Central memory CD8-positive, alpha-beta T cell (primary cell): ENCODE measurements at regions not wholly inside any gene's neighbourhood (a gene's known extent, or its start where the extent isn't known, plus 50 kb on each side); places are given as distances from the start of the nearest gene placed in this dataset.
"Not testable (repeated sequence)": the region's sequence is repeated elsewhere in the genome, so short reads cannot be mapped to it uniquely, and the experiment has no call there.

Experiments used
- ATAC-seq: fragments of 150-1000 bp; cut with Tn5 transposase; replicated peaks from 2 replicates; pipeline ENCODE4 v1.10.0; 2022; ENCODE audit warnings: mild to moderate bottlenecking, moderate FRiP score, moderate number of reproducible peaks; ENCODE audit not compliant: poor library complexity, severe bottlenecking; ENCODE audit errors: extremely low read depth
- DNase-seq, 2 donors: peaks; one replicate each; pipeline ENCODE4 v3.0.0; 2021; ENCODE audit warnings: low spot score in 2 of 2
- H3K27ac Mint-ChIP-seq: one replicate; pipeline ENCODE4 v1.8.0; 2022; ENCODE audit warnings: low read depth, mild to moderate bottlenecking, moderate library complexity, mixed read lengths
- H3K27me3 Mint-ChIP-seq: one replicate; pipeline ENCODE4 v1.8.0; 2022; ENCODE audit warnings: mixed read lengths
- H3K36me3 Mint-ChIP-seq: one replicate; pipeline ENCODE4 v1.8.0; 2022; ENCODE audit warnings: mild to moderate bottlenecking, moderate library complexity, mixed read lengths; ENCODE audit not compliant: insufficient read depth
- H3K4me1 Mint-ChIP-seq: one replicate; pipeline ENCODE4 v1.8.0; 2022; ENCODE audit warnings: mixed read lengths
- H3K4me3 Mint-ChIP-seq: one replicate; pipeline ENCODE4 v1.8.0; 2022; ENCODE audit warnings: mild to moderate bottlenecking, moderate library complexity, mixed read lengths
- H3K9me3 Mint-ChIP-seq: one replicate; pipeline ENCODE4 v1.8.0; 2022; ENCODE audit warnings: mixed read lengths

DNA sequence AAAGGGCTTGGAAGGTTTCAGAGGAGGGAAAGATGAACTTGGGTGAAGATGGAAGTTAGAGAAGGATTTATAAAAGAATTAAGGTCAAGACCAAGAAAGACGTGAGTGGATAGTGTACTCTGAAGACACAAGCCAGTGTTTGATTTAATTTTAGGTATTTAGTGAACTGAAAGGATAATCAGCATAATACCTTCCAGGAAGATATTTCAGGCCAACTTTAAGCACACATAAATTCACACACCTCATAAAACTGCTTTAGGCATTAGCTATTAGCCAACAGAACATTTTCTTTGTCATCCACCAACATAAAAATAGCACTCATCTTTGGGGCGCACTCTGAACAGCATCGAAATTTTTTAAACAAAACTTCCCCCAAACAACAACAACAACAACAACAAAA is 71.7 kb upstream of the CSNK1A1L start:
- H3K9me3 Mint-ChIP-seq: peaks cover 5% of the 10 kb centered on the region
- ATAC-seq: no peak
- no peaks in the 10 kb centered on the region for H3K27me3 Mint-ChIP-seq
- DNase-seq: no peak
- no peaks in the 10 kb centered on the region for H3K4me1 Mint-ChIP-seq
- H3K27ac Mint-ChIP-seq: no peak overlapping the region
- H3K36me3 Mint-ChIP-seq: peaks cover 1% of the 10 kb centered on the region
- no peak overlapping the region for H3K4me3 Mint-ChIP-seq

DNA sequence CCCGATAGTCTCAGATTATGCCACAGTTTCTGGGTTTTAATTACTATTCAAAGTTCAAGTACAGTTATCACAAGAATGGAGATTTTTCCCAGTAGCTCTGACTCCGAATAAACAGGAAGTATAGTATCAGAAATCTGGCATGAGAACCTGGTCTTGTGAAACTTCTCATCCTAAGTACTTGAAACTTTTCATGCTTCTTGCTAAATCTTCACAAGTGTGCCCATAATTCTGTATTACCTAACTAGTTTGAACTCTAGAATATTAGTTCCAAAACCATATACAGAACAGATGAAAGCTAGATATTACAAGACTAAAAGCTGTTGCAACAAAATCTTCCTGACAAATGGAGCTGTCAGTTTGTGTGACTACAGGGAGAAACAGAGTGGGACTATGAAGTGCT is 70.5 kb upstream of the CSNK1A1L start:
- H3K36me3 Mint-ChIP-seq: peaks cover 1% of the 10 kb centered on the region
- DNase-seq (no peak), ATAC-seq (no peak)
- H3K27me3 Mint-ChIP-seq: no peaks in the 10 kb centered on the region
- H3K4me1 Mint-ChIP-seq: no peaks in the 10 kb centered on the region
- peaks cover 5% of the 10 kb centered on the region for H3K9me3 Mint-ChIP-seq
- no peak overlapping the region for H3K27ac Mint-ChIP-seq
- H3K4me3 Mint-ChIP-seq: no peak overlapping the region

DNA sequence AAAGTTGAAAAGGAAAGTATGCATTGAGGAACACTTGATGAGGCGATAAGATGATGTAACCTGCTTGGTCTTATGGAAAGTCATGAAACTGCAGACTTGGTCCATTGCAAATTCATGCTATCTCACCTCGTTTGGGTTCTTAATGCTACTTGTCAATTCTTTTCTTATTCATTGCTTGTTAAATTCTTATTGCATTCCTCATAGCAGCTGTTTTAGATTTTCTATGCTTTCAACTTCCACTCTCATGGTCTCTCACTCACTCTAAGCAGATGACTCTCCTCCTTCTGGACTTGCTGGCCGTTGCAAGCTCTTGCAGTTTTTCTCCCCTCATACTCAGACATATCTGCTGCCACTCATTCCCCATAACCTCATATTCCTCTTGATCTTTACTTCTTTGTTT is 67.8 kb upstream of the CSNK1A1L start:
- H3K4me3 Mint-ChIP-seq: no peak overlapping the region
- no peaks in the 10 kb centered on the region for H3K27me3 Mint-ChIP-seq
- ATAC-seq (no peak), DNase-seq (no peak)
- no peaks in the 10 kb centered on the region for H3K36me3 Mint-ChIP-seq
- H3K4me1 Mint-ChIP-seq: no peaks in the 10 kb centered on the region
- H3K27ac Mint-ChIP-seq: no peak overlapping the region
- peaks cover 5% of the 10 kb centered on the region for H3K9me3 Mint-ChIP-seq

DNA sequence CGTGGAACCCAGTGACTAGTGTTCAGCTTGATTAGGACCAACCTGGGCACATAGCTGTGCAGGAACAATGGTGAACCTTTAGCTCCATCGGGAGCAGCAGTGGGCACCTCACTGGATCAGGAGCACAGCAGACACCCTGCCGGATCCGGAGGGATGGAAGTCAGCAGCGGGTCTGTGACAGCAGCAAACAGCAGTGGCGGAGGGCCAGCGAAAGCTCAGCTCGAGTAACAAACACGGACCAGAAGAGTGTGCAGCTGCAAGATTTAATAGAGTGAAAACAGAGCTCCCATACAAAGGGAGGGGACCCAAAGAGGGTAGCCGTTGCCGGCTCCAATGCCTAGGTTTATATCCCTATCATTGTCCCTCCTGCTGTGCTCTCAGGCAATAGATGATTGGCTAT is 66.8 kb upstream of the CSNK1A1L start:
- H3K36me3 Mint-ChIP-seq, ATAC-seq, H3K27me3 Mint-ChIP-seq, H3K4me1 Mint-ChIP-seq, DNase-seq, H3K9me3 Mint-ChIP-seq, H3K27ac Mint-ChIP-seq, H3K4me3 Mint-ChIP-seq: not testable (repeated sequence)

DNA sequence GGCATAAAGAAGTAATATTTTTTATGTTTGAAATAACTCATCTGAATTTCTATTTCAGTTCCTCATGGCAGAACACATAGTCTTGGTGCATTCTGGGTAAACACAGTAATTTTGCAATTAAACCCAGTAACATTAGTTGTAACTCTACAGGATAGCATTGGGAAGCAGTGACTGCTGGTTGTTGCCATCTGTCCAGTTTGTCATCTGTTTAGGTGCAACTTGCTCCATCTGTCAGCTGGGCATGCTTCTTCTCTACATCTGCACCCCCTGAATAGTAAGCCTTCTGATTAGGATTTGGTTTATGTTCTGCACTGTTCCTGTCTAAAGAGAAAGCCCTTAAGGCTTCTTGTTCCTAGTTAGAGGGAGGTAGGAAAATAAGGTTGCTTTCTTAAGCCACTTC is 63.5 kb upstream of the CSNK1A1L start:
- Mint-ChIP-seq H3K9me3 (peaks cover 6% of the 10 kb centered on the region), H3K27ac (no peak overlapping the region), H3K27me3 (no peaks in the 10 kb centered on the region), H3K4me1 (no peaks in the 10 kb centered on the region), H3K36me3 (peaks cover 1% of the 10 kb centered on the region), H3K4me3 (no peak overlapping the region)
- DNase-seq: no peak
- no peak for ATAC-seq

DNA sequence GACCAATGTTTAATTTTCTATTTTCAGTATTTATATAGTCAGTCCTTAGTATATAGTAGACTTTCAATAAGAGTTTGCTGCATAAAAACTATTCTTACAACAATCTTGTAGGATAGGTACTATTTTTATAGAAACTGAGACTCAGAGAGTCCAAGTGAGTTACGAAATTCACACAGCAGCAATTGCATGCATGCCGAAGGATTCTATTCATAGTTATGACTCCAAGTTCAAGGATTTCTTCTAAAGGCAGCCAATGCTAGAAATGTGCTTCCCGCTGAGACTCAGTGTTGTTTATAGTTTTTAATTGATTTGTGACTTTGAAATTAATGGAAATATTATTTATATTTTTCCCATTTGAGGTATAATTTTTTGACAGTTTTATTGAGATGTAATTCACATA is 62.7 kb upstream of the CSNK1A1L start:
- no peak overlapping the region for H3K27ac Mint-ChIP-seq
- no peaks in the 10 kb centered on the region for H3K27me3 Mint-ChIP-seq
- no peak for ATAC-seq
- peaks cover 1% of the 10 kb centered on the region for H3K36me3 Mint-ChIP-seq
- H3K4me1 Mint-ChIP-seq: no peaks in the 10 kb centered on the region
- H3K9me3 Mint-ChIP-seq: peaks cover 6% of the 10 kb centered on the region
- no peak overlapping the region for H3K4me3 Mint-ChIP-seq
- DNase-seq: no peak

DNA sequence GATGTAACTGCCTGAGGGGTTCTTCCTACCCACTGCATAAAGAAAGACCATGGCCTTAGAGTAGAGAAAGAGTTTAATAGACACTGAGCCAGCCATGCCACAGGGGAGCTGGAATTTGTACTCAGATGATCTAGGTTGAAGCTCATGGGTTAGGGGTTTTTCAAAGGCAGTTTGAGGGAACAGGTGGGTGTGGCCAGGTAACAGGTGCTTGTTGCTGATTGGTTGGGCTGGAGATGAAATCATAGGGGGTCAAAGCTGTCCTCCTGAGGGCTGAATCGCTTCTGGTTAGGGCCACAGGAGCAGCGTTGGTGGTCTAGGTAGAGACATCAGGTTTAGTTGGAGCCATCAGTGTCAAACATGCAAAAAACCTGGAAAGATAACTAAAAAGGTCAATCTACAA is 59.2 kb upstream of the CSNK1A1L start:
- Mint-ChIP-seq H3K36me3 (peaks cover 1% of the 10 kb centered on the region), H3K9me3 (peaks cover 25% of the 10 kb centered on the region), H3K4me3 (no peak overlapping the region), H3K27ac (no peak overlapping the region), H3K27me3 (no peaks in the 10 kb centered on the region), H3K4me1 (no peaks in the 10 kb centered on the region)
- DNase-seq (no peak), ATAC-seq (no peak)

DNA sequence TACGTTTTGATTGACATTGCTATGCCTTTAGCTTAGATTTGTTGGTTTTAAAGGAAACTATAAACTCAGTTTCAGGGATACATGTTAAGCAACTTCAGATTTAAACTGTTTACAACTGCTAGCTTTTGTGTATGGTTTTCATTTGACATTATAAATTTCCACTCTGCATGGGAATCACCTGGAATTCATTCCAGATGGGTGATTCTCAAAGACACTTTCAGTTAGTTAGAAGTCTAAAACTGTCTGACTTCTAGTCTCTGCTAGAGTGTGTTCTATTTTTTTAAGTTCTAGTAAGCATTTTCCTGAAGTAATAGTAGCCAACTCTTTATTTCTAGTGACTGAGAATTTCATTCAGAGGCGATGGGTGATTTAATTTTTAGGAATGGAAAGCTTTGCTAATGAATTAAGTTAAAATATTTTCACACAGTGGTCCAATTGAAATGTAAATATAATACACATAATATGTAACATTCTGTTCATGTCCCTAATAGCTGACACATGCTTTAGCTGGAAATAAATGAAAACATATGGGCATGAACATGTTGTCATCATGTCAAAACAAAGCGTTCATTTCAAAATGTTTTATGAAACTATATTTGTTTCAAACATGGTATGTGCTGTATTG is 58.3 kb upstream of the CSNK1A1L start:
- DNase-seq: no peak
- Mint-ChIP-seq H3K4me1 (no peaks in the 10 kb centered on the region), H3K4me3 (no peak overlapping the region), H3K36me3 (peaks cover 1% of the 10 kb centered on the region), H3K27me3 (no peaks in the 10 kb centered on the region), H3K9me3 (peaks cover 25% of the 10 kb centered on the region), H3K27ac (no peak overlapping the region)
- no peak for ATAC-seq

DNA sequence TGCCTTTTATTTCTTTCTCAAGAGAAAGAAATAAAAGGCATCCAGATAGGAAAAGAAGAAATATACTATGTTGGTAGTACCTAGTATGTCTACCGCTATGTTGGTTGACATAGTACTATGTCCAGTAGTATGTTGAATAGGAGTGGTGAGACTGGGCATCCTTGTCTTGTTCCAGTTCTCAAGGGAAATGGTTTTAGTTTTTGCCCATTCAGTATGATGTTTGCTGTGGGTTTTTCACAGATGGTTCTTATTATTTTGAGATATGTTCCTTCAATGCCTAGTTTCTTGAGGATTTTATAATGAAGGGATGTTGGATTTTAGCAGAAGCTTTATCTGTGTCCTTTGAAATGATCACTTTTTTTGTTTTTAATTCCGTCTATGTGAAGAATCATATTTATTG is 53.0 kb upstream of the CSNK1A1L start:
- H3K36me3 Mint-ChIP-seq: no peaks in the 10 kb centered on the region
- H3K27me3 Mint-ChIP-seq: peaks cover 10% of the 10 kb centered on the region
- H3K4me1 Mint-ChIP-seq: no peaks in the 10 kb centered on the region
- ATAC-seq (no peak), DNase-seq (no peak)
- H3K9me3 Mint-ChIP-seq: peaks cover 26% of the 10 kb centered on the region
- H3K27ac Mint-ChIP-seq: no peak overlapping the region
- H3K4me3 Mint-ChIP-seq: no peak overlapping the region

DNA sequence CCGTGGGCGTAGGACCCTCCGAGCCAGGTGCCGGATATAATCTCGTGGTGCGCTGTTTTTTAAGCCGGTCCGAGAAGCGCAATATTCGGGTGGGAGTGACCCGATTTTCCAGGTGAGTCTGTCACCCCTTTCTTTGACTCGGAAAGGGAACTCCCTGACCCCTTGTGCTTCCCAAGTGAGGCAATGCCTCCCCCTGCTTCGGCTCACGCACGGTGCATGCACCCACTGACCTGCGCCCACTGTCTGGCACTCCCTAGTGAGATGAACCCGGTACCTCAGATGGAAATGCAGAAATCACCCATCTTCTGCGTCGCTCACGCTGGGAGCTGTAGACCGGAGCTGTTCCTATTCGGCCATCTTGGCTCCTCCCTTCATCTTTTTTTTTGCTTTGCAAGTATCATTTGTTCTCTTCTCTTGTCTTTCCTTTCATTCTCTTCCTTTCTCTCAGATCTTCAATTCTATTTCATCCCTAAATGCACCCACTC is 50.2 kb upstream of the CSNK1A1L start:
- not testable (repeated sequence) for H3K27ac Mint-ChIP-seq, DNase-seq, ATAC-seq, H3K4me1 Mint-ChIP-seq, H3K36me3 Mint-ChIP-seq, H3K27me3 Mint-ChIP-seq, H3K4me3 Mint-ChIP-seq
- peaks cover 15% of the 10 kb centered on the region for H3K9me3 Mint-ChIP-seq
